ENCODE measurements at regions not wholly inside any gene's neighbourhood (a gene's known extent, or its start where the extent isn't known, plus 50 kb on each side); places are given as distances from the start of the nearest gene placed in this dataset.

- TF ChIP-seq ZNF462 (CRISPR knock-in tag; IDR thresholded peaks at IDR 0.05) = no peak
- TF ChIP-seq ZNF331 (CRISPR knock-in tag; IDR thresholded peaks at IDR 0.05; ENCODE audit: low read depth) = no peak
- TF ChIP-seq EZH2 (IDR thresholded peaks at IDR 0.05; ENCODE audit: low read depth, unreplicated experiment) = no peak
Measured at GRCh38 chr2:146207901-146208300, 1636.9 kb upstream of the ACVR2A start (continued).

GRCh38 chr2:146207417-146207816 is 1637.4 kb upstream of the ACVR2A start:
- Mint-ChIP-seq H3K4me3 (no peak overlapping the region), H3K27ac (no peak overlapping the region), H3K36me3 (ENCODE audit: low read depth) (peaks cover 4% of the 10 kb centered on the region; the same call in 2 of the 3 replicates), H3K4me1 (no peaks in the 10 kb centered on the region), H3K27me3 (ENCODE audit: insufficient read depth, low read depth, poor library complexity) (no peaks in the 10 kb centered on the region), H3K9me3 (peaks cover 4% of the 10 kb centered on the region)
- Histone ChIP-seq H3K9me2 (ENCODE audit: insufficient read depth) (no peaks in the 10 kb centered on the region), H3K27ac (ENCODE audit: low read depth) (no peak overlapping the region), H3F3A (replicated peaks; ENCODE audit: low read depth) (no peaks in the 10 kb centered on the region), H3K4me2 (no peak overlapping the region), H4K20me1 (replicated peaks; ENCODE audit: insufficient read depth) (no peaks in the 10 kb centered on the region), H3K4me3 (no peak overlapping the region), H3K79me2 (replicated peaks; ENCODE audit: insufficient read depth) (no peaks in the 10 kb centered on the region), H2AFZ (no peak overlapping the region), H3K4me1 (ENCODE audit: insufficient read depth) (no peaks in the 10 kb centered on the region), H3K27me3 (ENCODE audit: insufficient read depth) (no peaks in the 10 kb centered on the region), H3K36me3 (ENCODE audit: insufficient read depth) (no peaks in the 10 kb centered on the region)
- no peak for ATAC-seq
- DNase-seq (ENCODE audit: low spot score) = no peak
- TF ChIP-seq JUNB (IDR thresholded peaks at IDR 0.05; ENCODE audit: unreplicated experiment) = no peak
- TF ChIP-seq REST (IDR thresholded peaks at IDR 0.05; ENCODE audit: unreplicated experiment) = no peak
- TF ChIP-seq STAT1 (IDR thresholded peaks at IDR 0.05; ENCODE audit: unreplicated experiment) = no peak
- TF ChIP-seq CTCF (conservative IDR thresholded peaks at IDR 0.05; ENCODE audit: low read depth in 2 of 2) = no peak
- TF ChIP-seq ZNF331 (CRISPR knock-in tag; IDR thresholded peaks at IDR 0.05; ENCODE audit: low read depth) = no peak
- TF ChIP-seq CREB1 (CRISPR knock-in tag; IDR thresholded peaks at IDR 0.05; ENCODE audit: low read depth) = no peak

Data from GM23338 (cell line).